Mesodermal cell (in vitro differentiated cells): ENCODE measurements at regions not wholly inside any gene's neighbourhood (a gene's known extent, or its start where the extent isn't known, plus 50 kb on each side); places are given as distances from the start of the nearest gene placed in this dataset.

Experiments used
- H3K27ac ChIP-seq: 2 replicates; pipeline ENCODE4 v1.7.0; 2013; ENCODE audit warnings: mild to moderate bottlenecking, low read depth, low read length, moderate library complexity; ENCODE audit not compliant: severe bottlenecking
- H3K36me3 ChIP-seq: 2 replicates; pipeline ENCODE4 v1.7.1; 2013; ENCODE audit warnings: mild to moderate bottlenecking, low read length, moderate library complexity; ENCODE audit not compliant: control insufficient read depth, insufficient read depth
- H3K4me1 ChIP-seq: one replicate; pipeline ENCODE4 v1.7.1; 2013; ENCODE audit warnings: mild to moderate bottlenecking, low read length; ENCODE audit not compliant: insufficient read depth, control insufficient read depth, poor library complexity, severe bottlenecking
- H3K4me3 ChIP-seq: 2 replicates; pipeline ENCODE4 v1.7.0; 2013; ENCODE audit warnings: low read length, control low read depth, mild to moderate bottlenecking; ENCODE audit not compliant: insufficient read depth, poor library complexity, severe bottlenecking; ENCODE audit errors: extremely low read depth
- H3K9me3 ChIP-seq: 2 replicates; pipeline ENCODE4 v1.7.1; 2013; ENCODE audit warnings: mild to moderate bottlenecking, low read length, moderate library complexity; ENCODE audit not compliant: control insufficient read depth
- WGBS, 2 experiments: methylation state at CpG; one replicate each; pipeline ENCODE4 v1.1.5; 2013; ENCODE audit warnings: missing lambda C conversion rate in 2 of 2; ENCODE audit not compliant: insufficient coverage in 2 of 2; 5-methylcytosine and 5-hydroxymethylcytosine counted together

- 91 to 95% methylated on average over 9 to 10 of the region's 14 CpGs for WGBS, 2 experiments
- H3K36me3 ChIP-seq: no peaks in the 10 kb centered on the region
- no peak overlapping the region for H3K27ac ChIP-seq
- H3K9me3 ChIP-seq: no peaks in the 10 kb centered on the region
- no peak overlapping the region for H3K4me3 ChIP-seq
- H3K4me1 ChIP-seq: peaks cover 8% of the 10 kb centered on the region
These were observed 139.1 kb upstream of the C14orf180 start for GRCh38 chr14:104440297-104440956.

- H3K36me3 ChIP-seq: no peaks in the 10 kb centered on the region
- 93 to 94% methylated on average over 16 to 19 of the region's 21 CpGs for WGBS, 2 experiments
- no peaks in the 10 kb centered on the region for H3K9me3 ChIP-seq
- H3K4me3 ChIP-seq: no peak overlapping the region
- H3K4me1 ChIP-seq: peaks cover 4% of the 10 kb centered on the region
- no peak overlapping the region for H3K27ac ChIP-seq
These were observed 138.1 kb upstream of the C14orf180 start for GRCh38 chr14:104441275-104442106.

- WGBS, 2 experiments: 82 to 89% methylated on average over 13 to 15 of the region's 19 CpGs
- Histone ChIP-seq H3K27ac (no peak overlapping the region), H3K9me3 (no peaks in the 10 kb centered on the region), H3K4me3 (no peak overlapping the region), H3K36me3 (no peaks in the 10 kb centered on the region), H3K4me1 (no peaks in the 10 kb centered on the region)
These were observed 137.4 kb upstream of the C14orf180 start for GRCh38 chr14:104442107-104442551.

GRCh38 chr14:104442631-104443390, 136.8 kb upstream of the C14orf180 start:
- Histone ChIP-seq H3K4me1 (no peaks in the 10 kb centered on the region), H3K4me3 (no peak overlapping the region), H3K27ac (no peak overlapping the region), H3K36me3 (no peaks in the 10 kb centered on the region), H3K9me3 (no peaks in the 10 kb centered on the region)
- 79 to 80% methylated on average over 10 to 11 of the region's 14 CpGs for WGBS, 2 experiments

GRCh38 chr14:104443391-104444158, 136.0 kb upstream of the C14orf180 start:
- no peaks in the 10 kb centered on the region for H3K4me1 ChIP-seq
- no peaks in the 10 kb centered on the region for H3K36me3 ChIP-seq
- H3K4me3 ChIP-seq: no peak overlapping the region
- no peaks in the 10 kb centered on the region for H3K9me3 ChIP-seq
- no peak overlapping the region for H3K27ac ChIP-seq
- WGBS, 2 experiments: 48 to 64% methylated on average over 9 to 12 of the region's 13 CpGs

- WGBS, 2 experiments: 88 to 89% methylated on average over 8 to 10 of the region's 10 CpGs
- Histone ChIP-seq H3K36me3 (no peaks in the 10 kb centered on the region), H3K4me1 (no peaks in the 10 kb centered on the region), H3K27ac (no peak overlapping the region), H3K9me3 (no peaks in the 10 kb centered on the region), H3K4me3 (no peak overlapping the region)
These were observed 135.2 kb upstream of the C14orf180 start for GRCh38 chr14:104444159-104445030.

GRCh38 chr14:104445086-104445485, 134.5 kb upstream of the C14orf180 start:
- Histone ChIP-seq H3K36me3 (no peaks in the 10 kb centered on the region), H3K9me3 (no peaks in the 10 kb centered on the region), H3K4me1 (no peaks in the 10 kb centered on the region), H3K4me3 (no peak overlapping the region), H3K27ac (no peak overlapping the region)
- WGBS, 2 experiments: 76 to 93% methylated on average over 2 of the region's 2 CpGs

GRCh38 chr14:104445832-104446381, 133.7 kb upstream of the C14orf180 start:
- no peak overlapping the region for H3K4me3 ChIP-seq
- H3K9me3 ChIP-seq: no peaks in the 10 kb centered on the region
- 88 to 95% methylated on average over 11 of the region's 11 CpGs for WGBS, 2 experiments
- H3K27ac ChIP-seq: no peak overlapping the region
- no peaks in the 10 kb centered on the region for H3K36me3 ChIP-seq
- no peaks in the 10 kb centered on the region for H3K4me1 ChIP-seq

GRCh38 chr14:104446611-104447010, 133.0 kb upstream of the C14orf180 start:
- 84 to 95% methylated on average over 5 to 6 of the region's 6 CpGs for WGBS, 2 experiments
- Histone ChIP-seq H3K27ac (no peak overlapping the region), H3K4me3 (no peak overlapping the region), H3K9me3 (no peaks in the 10 kb centered on the region), H3K36me3 (no peaks in the 10 kb centered on the region), H3K4me1 (no peaks in the 10 kb centered on the region)
